ENCODE measurements at regions not wholly inside any gene's neighbourhood (a gene's known extent, or its start where the extent isn't known, plus 50 kb on each side); places are given as distances from the start of the nearest gene placed in this dataset.
"Not testable (repeated sequence)": the region's sequence is repeated elsewhere in the genome, so short reads cannot be mapped to it uniquely, and the experiment has no call there.

GRCh38 chr11:134949121-134950090, 537.4 kb upstream of the B3GAT1 start:
- no peak for DNase-seq (ENCODE audit: low spot score)
- no peak for ATAC-seq

- DNase-seq (ENCODE audit: low spot score) (no peak), ATAC-seq (no peak)
Measured at GRCh38 chr11:134947556-134947955, 535.5 kb upstream of the B3GAT1 start.

- DNase-seq (ENCODE audit: low spot score): no peak
- no peak for ATAC-seq
Measured at GRCh38 chr11:134945993-134946392, 534.0 kb upstream of the B3GAT1 start.

GRCh38 chr11:134944986-134945385, 532.9 kb upstream of the B3GAT1 start:
- no peak for DNase-seq (ENCODE audit: low spot score)
- no peak for ATAC-seq

- DNase-seq (ENCODE audit: low spot score) (no peak), ATAC-seq (no peak)
Measured at GRCh38 chr11:134944131-134944530, 532.1 kb upstream of the B3GAT1 start.

- DNase-seq (ENCODE audit: low spot score): no peak
Measured at GRCh38 chr11:134943544-134943943, 531.5 kb upstream of the B3GAT1 start.

GRCh38 chr11:134942681-134943080, 530.6 kb upstream of the B3GAT1 start:
- ATAC-seq: no peak

More at GRCh38 chr11:134943544-134943943, 531.5 kb upstream of the B3GAT1 start:
- ATAC-seq: no peak

GRCh38 chr11:134941936-134942600, 530.0 kb upstream of the B3GAT1 start:
- ATAC-seq; DNase-seq (ENCODE audit: low spot score): not testable (repeated sequence)

More at GRCh38 chr11:134942681-134943080, 530.6 kb upstream of the B3GAT1 start:
- DNase-seq (ENCODE audit: low spot score): no peak

- no peak for DNase-seq (ENCODE audit: low spot score)
- no peak for ATAC-seq
Measured at GRCh38 chr11:134941326-134941725, 529.3 kb upstream of the B3GAT1 start.

- DNase-seq (ENCODE audit: low spot score) (no peak), ATAC-seq (no peak)
Measured at GRCh38 chr11:134940441-134941126, 528.5 kb upstream of the B3GAT1 start.

GRCh38 chr11:134939905-134940304, 527.9 kb upstream of the B3GAT1 start:
- DNase-seq (ENCODE audit: low spot score): no peak
- ATAC-seq: no peak

- ATAC-seq (no peak), DNase-seq (ENCODE audit: low spot score) (no peak)
Measured at GRCh38 chr11:134939031-134939430, 527.0 kb upstream of the B3GAT1 start.

GRCh38 chr11:134938212-134938611, 526.2 kb upstream of the B3GAT1 start:
- DNase-seq (ENCODE audit: low spot score): no peak
- ATAC-seq: no peak

- not testable (repeated sequence) for DNase-seq (ENCODE audit: low spot score); ATAC-seq
Measured at GRCh38 chr11:134937193-134937592, 525.2 kb upstream of the B3GAT1 start.

GRCh38 chr11:134932761-134933160, 520.7 kb upstream of the B3GAT1 start:
- DNase-seq (ENCODE audit: low spot score) (no peak), ATAC-seq (no peak)

GRCh38 chr11:134925432-134925831, 513.4 kb upstream of the B3GAT1 start:
- DNase-seq (ENCODE audit: low spot score) (no peak), ATAC-seq (no peak)

- DNase-seq (ENCODE audit: low spot score) (no peak), ATAC-seq (no peak)
Measured at GRCh38 chr11:134923441-134923840, 511.4 kb upstream of the B3GAT1 start.

GRCh38 chr11:134921938-134922337, 509.9 kb upstream of the B3GAT1 start:
- ATAC-seq: no peak
- DNase-seq (ENCODE audit: low spot score): no peak

- ATAC-seq (no peak), DNase-seq (ENCODE audit: low spot score) (no peak)
Measured at GRCh38 chr11:134920851-134921608, 509.0 kb upstream of the B3GAT1 start.

- DNase-seq (ENCODE audit: low spot score): no peak
- no peak for ATAC-seq
Measured at GRCh38 chr11:134916421-134917213, 504.6 kb upstream of the B3GAT1 start.

Data from left lobe of liver (tissue), 2 donors.